GM21576 (cell line): ENCODE measurements at regions not wholly inside any gene's neighbourhood (a gene's known extent, or its start where the extent isn't known, plus 50 kb on each side); places are given as distances from the start of the nearest gene placed in this dataset.

Experiments used
- ATAC-seq: cut with Tn5 transposase; IDR thresholded peaks from one replicate; pipeline ENCODE4 v1.9.1; 2021; ENCODE audit warnings: mild to moderate bottlenecking, moderate library complexity; ENCODE audit not compliant: unreplicated experiment

DNA sequence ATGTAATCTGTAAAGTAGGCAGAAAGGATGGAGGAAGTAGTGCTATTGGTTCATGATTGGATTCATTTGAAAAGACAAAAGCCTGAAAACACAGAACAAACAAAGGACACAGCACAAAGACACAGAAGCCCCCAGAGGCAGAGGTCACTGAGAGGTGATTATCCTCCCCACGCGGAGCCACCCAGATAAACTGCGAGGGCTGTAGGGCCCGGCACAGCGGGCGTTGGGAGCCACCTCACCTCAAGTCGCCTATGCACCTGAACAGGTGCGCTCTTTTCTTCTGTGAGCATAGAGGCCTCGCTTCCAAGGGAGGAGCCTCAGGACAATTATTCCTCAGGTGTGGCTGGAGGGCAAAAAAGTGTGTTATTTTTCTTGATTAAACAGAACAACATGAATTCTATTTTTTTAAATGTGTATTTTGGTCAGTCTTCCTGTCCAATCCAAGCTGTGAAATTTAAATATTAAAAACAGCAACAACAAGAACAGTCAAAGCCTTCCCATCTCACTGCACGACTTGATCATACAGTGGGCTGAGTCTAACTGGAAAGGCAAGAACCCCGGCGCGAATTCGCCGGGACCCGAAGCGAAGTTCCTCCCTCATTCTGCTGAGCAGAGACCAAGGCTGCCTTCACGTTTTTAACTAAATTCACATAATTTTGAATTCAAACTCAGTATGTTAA is 205.3 kb downstream of the THBS2 start:
- ATAC-seq = no peak

- no peak for ATAC-seq
Measured at GRCh38 chr6:169047345-169047744, 206.3 kb downstream of the THBS2 start.

GRCh38 chr6:169046483-169047192 is 207.0 kb downstream of the THBS2 start:
- ATAC-seq = no peak

DNA sequence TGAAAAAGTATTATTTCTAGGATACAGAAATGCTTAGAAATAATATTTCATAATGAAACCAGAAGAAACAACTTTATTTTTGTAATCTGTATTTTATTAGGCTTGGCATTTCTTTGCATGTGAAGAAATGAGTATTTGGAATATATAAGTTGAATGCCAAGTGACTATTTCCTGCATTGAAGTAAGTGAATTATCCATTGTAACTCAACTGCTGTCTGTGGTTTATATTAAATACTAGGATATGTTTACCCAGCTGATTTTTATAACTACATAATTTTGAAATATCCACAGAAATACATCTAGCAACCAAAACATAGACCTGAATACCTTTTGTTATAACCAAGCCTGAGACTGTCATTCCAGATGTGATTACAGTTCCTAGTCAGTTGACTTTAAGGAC is 207.6 kb downstream of the THBS2 start:
- no peak for ATAC-seq

- ATAC-seq = no peak
Measured at GRCh38 chr6:169045486-169045885, 208.2 kb downstream of the THBS2 start.

DNA sequence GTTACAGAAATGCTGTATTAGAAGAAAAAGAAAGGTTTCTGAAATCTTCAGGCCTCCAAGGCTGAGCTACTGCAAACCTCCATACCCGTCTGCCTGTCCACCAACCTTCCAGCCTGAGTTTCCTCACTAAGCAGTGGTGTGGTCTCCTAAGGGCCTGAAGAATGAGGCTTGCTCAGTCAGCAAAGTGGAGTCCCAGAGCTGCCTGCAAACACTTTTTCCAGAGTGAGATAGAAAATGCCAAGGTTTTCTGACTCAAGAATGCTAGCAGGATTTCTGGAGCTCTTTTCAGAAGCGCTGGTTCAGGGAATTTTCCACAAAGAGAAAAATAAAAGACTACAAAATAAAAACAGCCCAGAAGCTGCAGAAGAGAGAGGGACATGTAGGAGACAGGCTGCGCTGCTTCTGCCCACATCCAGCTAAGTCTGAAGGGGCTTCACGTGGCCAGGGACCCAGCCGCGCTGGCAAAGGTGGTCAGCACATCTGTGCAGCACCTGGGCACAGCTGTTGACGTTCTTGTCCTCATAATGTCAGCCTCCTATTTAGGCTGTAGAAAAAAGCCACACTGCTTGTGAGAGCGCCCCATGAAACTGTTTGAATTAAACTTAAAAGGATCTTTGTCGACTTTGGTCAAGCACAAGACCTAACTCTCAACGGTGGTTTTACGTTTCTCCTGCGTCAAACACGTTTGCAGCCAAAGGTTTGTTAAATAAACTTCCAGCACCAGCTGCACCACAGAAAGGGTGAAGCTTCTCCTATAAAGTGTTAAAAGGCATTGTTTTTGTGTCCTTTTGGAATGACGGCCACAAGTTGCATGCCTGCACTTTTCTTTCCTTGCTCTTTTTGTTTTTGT is 209.0 kb downstream of the THBS2 start:
- ATAC-seq = no peak

- no peak for ATAC-seq
Measured at GRCh38 chr6:169042061-169042460, 211.6 kb downstream of the THBS2 start.

GRCh38 chr6:169041078-169041477 is 212.6 kb downstream of the THBS2 start:
- ATAC-seq = no peak

GRCh38 chr6:169038691-169039090 is 215.0 kb downstream of the THBS2 start:
- no peak for ATAC-seq

GRCh38 chr6:169035385-169036240 is 218.0 kb downstream of the THBS2 start:
- no peak for ATAC-seq

- no peak for ATAC-seq
Measured at GRCh38 chr6:169034516-169035167, 219.0 kb downstream of the THBS2 start.

GRCh38 chr6:169029861-169030260 is 223.8 kb downstream of the THBS2 start:
- ATAC-seq = no peak

GRCh38 chr6:169028343-169028742 is 225.3 kb downstream of the THBS2 start:
- no peak for ATAC-seq

- no peak for ATAC-seq
Measured at GRCh38 chr6:169026175-169026574, 227.5 kb downstream of the THBS2 start.

DNA sequence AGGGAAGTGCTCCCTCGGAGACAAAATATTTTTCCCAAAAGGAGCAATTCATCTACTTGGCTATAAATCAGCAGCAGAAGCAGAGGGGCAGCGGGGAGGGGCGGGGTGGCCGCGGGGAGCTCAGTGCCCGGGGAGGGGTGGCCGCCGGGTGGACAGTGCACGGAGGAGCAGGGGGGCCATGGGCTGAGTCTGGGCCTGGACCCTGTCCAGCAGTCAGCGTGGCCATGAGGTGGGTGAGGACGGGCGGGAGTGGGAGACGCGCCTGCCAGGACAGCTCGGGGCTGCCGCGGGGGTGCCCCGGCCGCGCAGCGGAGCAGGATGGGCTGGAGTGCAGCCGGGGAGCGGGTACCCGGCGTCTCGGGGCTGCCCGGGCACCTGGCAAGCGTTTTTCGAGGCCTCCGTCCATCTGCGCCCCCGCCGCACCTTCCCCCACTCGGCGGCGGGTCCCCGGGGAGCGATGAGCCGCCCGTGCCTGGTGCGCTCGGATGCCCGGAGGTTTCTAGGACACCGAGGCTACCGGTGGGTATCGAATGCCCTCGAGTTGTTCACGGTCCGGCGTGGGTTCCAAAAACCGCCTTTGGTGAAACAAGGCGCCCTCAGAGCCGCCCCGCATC is 229.5 kb downstream of the THBS2 start:
- ATAC-seq = no peak

- ATAC-seq = no peak
Measured at GRCh38 chr6:169023161-169023874, 230.3 kb downstream of the THBS2 start.

- ATAC-seq = no peak
Measured at GRCh38 chr6:169022079-169022478, 231.6 kb downstream of the THBS2 start.

- no peak for ATAC-seq
Measured at GRCh38 chr6:169020821-169021220, 232.8 kb downstream of the THBS2 start.
